SK-N-SH (cell line): ENCODE measurements at regions not wholly inside any gene's neighbourhood (a gene's known extent, or its start where the extent isn't known, plus 50 kb on each side); places are given as distances from the start of the nearest gene placed in this dataset.

Experiments used
- TF ChIP-seq, protein P1 (sequence below): IDR thresholded peaks from 2 replicates; pipeline ENCODE4; 2012
- TF ChIP-seq, protein P2 (sequence below): fragments of 200-600 bp; sonication (generic); IDR thresholded peaks from 2 replicates; pipeline ENCODE4 v1.6.1; 2017; ENCODE audit warnings: antibody characterized with exemption, mild to moderate bottlenecking, moderate library complexity

GRCh38 chr6:163842467-163842866, 427.9 kb downstream of the QKI start:
- TF ChIP-seq, protein P1, sequence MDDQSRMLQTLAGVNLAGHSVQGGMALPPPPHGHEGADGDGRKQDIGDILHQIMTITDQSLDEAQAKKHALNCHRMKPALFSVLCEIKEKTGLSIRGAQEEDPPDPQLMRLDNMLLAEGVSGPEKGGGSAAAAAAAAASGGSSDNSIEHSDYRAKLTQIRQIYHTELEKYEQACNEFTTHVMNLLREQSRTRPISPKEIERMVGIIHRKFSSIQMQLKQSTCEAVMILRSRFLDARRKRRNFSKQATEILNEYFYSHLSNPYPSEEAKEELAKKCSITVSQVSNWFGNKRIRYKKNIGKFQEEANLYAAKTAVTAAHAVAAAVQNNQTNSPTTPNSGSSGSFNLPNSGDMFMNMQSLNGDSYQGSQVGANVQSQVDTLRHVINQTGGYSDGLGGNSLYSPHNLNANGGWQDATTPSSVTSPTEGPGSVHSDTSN: no peak
- TF ChIP-seq, protein P2, sequence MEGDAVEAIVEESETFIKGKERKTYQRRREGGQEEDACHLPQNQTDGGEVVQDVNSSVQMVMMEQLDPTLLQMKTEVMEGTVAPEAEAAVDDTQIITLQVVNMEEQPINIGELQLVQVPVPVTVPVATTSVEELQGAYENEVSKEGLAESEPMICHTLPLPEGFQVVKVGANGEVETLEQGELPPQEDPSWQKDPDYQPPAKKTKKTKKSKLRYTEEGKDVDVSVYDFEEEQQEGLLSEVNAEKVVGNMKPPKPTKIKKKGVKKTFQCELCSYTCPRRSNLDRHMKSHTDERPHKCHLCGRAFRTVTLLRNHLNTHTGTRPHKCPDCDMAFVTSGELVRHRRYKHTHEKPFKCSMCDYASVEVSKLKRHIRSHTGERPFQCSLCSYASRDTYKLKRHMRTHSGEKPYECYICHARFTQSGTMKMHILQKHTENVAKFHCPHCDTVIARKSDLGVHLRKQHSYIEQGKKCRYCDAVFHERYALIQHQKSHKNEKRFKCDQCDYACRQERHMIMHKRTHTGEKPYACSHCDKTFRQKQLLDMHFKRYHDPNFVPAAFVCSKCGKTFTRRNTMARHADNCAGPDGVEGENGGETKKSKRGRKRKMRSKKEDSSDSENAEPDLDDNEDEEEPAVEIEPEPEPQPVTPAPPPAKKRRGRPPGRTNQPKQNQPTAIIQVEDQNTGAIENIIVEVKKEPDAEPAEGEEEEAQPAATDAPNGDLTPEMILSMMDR: no peak
